GM12864 (cell line): ENCODE measurements at regions not wholly inside any gene's neighbourhood (a gene's known extent, or its start where the extent isn't known, plus 50 kb on each side); places are given as distances from the start of the nearest gene placed in this dataset.

Source experiments
- DNase-seq: peaks from one replicate; pipeline ENCODE4 v3.0.0-alpha.2; 2011; ENCODE audit warnings: low read depth
- H3K4me3 ChIP-seq: 2 replicates; pipeline ENCODE4 v1.5.1; 2011; ENCODE audit warnings: mild to moderate bottlenecking, low read depth, low read length, control low read depth
- TF ChIP-seq, protein P1 (sequence below): IDR thresholded peaks from 2 replicates; pipeline ENCODE4 v1.5.1; 2011; ENCODE audit warnings: low read depth, mild to moderate bottlenecking, moderate library complexity, low read length, control low read depth, inconsistent platforms; ENCODE audit errors: missing control alignments

DNA sequence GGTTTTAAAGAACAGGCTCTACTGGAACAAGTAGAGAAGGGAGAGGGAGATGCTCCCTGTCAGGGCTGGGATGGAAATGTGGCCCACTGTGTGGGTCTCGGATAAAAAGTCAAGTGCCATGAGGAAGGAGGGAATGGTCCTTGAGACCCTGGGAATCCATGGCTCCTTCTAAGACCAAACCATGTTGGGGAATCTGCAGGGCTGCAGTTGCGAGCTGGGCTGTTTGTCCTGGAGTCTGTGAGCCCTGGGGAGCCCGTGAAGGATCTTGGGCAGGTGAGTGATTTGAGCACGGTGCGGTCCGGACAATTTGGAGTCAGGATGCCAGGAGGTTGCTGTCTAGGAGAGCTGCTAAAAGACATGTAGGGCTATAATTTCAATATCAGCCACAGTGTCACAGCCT, 359.4 kb downstream of the FGF9 start:
- DNase-seq, result no peak
- TF ChIP-seq, protein P1, sequence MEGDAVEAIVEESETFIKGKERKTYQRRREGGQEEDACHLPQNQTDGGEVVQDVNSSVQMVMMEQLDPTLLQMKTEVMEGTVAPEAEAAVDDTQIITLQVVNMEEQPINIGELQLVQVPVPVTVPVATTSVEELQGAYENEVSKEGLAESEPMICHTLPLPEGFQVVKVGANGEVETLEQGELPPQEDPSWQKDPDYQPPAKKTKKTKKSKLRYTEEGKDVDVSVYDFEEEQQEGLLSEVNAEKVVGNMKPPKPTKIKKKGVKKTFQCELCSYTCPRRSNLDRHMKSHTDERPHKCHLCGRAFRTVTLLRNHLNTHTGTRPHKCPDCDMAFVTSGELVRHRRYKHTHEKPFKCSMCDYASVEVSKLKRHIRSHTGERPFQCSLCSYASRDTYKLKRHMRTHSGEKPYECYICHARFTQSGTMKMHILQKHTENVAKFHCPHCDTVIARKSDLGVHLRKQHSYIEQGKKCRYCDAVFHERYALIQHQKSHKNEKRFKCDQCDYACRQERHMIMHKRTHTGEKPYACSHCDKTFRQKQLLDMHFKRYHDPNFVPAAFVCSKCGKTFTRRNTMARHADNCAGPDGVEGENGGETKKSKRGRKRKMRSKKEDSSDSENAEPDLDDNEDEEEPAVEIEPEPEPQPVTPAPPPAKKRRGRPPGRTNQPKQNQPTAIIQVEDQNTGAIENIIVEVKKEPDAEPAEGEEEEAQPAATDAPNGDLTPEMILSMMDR, result no peak
- H3K4me3 ChIP-seq, result no peak overlapping the region

DNA sequence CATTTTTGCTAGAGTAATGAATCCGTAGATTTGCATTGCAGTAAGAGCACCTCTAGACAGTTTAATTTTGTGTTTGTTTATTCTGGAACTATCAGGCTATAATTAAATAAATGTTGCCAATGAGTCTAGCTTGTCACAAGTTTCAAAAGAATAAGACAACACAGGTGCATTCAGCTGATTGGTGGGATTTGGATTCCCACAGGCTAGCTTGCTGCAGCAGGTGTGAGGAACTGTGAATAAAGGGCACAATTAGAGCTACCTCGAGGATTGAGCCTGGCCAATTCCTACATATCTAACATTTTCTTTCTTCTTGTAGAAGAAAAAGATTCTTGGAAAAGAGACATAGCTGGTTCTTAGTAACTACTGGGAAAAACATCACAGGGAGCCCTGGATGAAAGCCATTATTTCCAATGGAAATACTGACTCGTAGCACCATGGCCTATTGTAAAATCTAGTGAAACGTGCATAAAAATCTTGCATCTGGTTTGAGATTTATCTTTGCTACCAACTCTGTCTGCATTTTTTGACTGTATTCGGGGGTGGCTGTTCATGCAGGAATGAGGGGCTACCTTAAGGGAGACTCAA, 360.9 kb downstream of the FGF9 start:
- DNase-seq, result no peak
- TF ChIP-seq, protein P1, result no peak
- H3K4me3 ChIP-seq, result no peak overlapping the region

DNA sequence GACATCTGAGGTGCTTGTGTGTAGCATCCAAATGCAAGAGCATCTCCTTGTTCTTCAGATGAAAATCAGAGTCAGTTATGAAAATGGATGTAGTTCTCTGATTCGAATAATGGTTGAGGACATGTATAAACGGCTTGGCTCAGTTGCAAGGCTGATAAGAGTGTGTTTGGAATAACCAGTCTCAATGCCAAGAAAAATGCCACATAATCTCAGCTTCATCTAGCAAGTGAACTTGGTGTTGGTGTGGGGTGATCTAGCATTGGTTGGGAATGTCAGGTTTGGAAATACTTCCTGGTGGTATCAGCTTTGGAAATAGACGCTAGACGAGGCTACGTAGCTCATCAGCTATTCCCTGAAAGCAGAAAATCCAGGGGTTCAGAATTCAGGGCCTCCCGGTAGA, 362.0 kb downstream of the FGF9 start:
- TF ChIP-seq, protein P1, result no peak
- DNase-seq, result no peak
- no peak overlapping the region for H3K4me3 ChIP-seq

DNA sequence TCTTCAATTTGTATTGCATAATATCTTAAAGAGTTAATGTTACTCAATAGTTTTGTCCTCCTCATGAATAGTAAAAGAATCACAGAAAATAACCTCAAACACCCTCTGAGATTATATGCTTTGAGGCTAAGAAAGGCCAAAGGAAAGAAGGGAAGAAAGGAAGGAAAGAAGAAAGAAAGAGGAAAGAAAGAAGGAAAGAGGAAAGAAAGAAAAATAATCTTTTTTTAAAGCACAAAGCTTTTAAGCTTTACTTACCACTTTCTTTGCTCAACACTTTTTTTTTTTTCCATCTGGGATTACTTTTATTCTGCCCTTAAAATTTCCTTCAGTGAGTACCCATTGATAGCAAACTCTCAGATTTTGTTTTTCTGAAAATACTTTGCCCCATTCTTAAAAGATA, 369.1 kb downstream of the FGF9 start:
- TF ChIP-seq, protein P1, result no peak
- H3K4me3 ChIP-seq, result no peak overlapping the region
- no peak for DNase-seq

DNA sequence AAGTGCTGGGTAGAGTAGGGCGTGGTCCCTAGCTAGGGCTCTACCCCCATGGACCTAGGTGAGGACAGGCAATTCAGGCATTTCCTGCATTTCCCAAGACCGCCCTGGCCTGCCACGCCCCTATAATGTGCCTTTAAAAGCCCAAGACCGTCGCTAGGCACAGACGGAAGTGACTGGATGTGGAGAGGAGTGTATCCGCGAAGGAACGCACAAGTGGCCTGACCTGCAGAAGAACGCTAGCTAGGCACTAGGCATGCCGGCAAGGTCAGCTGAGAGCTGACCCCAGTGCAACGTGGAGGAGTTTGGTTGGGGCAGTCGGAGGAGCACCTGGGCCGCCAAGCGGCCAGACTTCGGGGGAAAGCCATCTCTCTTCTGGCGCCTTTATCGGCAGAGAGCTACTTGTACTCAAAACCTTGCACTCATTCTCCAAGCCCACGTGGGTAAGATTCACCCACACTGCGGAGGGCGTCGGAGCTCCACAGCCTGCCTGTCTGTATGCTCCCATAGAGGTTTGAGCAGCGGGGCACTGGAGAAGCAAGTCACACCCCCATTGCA, 370.0 kb downstream of the FGF9 start:
- TF ChIP-seq, protein P1, result no peak
- no peak for DNase-seq
- no peak overlapping the region for H3K4me3 ChIP-seq

DNA sequence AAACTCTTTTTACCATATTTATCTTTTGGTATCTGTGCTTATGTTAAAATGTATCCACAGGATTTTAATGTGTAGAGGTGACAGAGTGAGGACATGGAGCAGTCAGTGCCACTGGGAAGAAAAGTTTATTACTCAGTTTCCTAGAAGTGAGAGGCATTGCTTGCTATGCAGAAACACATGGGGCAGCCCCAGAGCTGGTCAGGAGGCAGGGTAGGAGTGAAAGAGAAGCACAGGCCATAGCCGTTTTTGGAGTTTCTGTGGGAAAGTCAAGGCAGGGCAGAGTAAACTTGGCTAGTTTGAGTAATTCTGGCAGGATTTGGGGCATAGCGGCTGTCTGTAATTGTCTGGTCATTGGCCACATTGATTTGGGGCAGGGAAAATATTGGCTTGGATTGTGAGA, 370.9 kb downstream of the FGF9 start:
- H3K4me3 ChIP-seq, result no peak overlapping the region
- DNase-seq, result no peak
- TF ChIP-seq, protein P1, result no peak
